HG03060 (cell line): ENCODE measurements at regions not wholly inside any gene's neighbourhood (a gene's known extent, or its start where the extent isn't known, plus 50 kb on each side); places are given as distances from the start of the nearest gene placed in this dataset.
A peak's percentile ranks its signal among the peaks of the same experiment; 100 is the strongest.

Source experiments
- ATAC-seq: cut with Tn5 transposase; IDR thresholded peaks from one replicate; pipeline ENCODE4 v1.9.1; 2021; ENCODE audit warnings: low read depth, moderate number of reproducible peaks; ENCODE audit not compliant: unreplicated experiment

DNA sequence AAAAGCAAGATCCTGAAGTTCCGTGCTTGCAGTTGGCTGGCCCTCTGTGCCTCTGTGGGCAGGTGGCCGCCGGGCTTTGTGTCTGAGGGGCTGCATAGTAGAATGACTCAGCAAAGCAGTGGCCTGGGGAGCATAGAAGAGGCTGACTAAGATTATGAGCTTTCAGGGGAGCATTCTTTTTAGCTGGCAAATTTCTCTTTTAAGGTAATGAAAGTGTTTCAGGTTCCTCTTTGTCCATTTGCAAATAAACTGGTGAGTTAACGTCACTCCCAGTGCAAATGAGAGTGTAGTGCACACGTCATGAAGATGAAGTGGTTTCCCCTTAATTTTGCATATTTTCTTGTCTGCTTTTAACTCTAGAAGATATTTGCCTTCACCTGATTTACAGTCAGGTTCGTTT lies 98.6 kb downstream of the BCL2L11 start:
- peak; percentile 90 for ATAC-seq

DNA sequence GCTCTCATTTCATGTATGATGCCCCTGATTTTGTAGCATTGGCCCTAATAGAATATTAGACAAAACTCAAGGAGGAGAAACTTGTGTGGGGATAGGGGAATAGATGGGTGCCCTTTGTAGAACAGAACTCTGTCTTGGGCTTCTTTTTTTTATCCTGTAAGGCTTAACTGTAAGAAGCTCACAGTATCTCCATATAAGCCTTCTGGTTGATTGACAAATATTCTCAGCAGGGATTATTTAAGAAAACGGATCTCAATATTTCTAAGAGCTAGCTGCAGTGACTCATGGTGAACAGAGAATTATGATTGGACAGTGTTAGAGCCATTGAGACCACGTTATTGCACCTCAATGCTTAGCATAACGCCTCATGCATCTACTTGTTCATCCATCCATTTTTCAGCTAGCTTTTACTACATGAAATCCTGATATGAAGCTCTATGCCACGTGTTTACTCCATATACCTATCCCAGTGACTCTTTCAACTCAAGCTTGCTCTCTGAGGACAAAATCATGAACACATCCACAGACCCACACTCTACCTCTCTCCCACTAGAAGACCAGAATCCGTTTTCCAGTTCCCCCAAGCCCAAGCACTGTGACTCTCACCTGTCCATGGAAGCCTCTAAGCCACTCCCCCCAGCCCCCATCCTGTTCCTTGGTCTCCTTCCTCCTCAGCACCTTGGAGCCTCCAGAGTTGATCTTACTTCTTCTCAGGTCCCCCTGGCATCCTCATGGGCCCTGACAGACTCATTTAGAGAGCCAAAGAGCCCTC lies 99.2 kb downstream of the BCL2L11 start:
- no peak for ATAC-seq

GRCh38 chr2:111220962-111221361 lies 100.2 kb downstream of the BCL2L11 start:
- ATAC-seq: no peak

GRCh38 chr2:111221701-111222100 lies 101.0 kb downstream of the BCL2L11 start:
- ATAC-seq: no peak

DNA sequence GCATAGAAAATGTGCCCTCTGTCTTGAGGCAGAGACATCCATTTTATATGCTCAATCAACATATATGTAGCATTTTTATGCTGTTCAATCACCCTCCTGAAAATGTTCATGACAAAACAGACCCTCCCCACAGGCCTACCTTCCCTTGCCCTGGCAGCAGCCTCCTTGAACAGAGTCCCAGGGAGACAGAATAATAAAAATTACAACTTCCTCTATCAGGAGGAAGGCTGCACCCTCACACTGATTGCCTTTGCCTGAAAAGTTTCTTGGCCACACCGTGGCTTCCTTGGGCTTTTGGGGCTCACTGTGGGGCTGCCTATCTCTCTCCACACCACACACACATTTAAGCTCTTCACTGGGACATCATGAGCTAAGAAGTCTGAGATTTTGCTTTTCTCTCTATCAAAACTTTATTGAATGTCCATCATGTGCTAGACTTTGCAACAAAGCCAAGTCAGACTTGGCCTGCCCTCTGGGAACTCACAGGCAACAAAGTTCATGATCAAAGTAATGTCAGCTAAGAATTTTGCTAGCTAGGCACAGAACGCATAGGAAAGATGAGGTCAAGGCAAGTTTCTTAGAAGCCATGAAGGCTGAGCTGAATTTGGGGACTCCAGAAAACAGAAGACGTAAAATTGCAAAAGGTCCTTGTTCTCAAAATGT lies 101.6 kb downstream of the BCL2L11 start:
- ATAC-seq: no peak

DNA sequence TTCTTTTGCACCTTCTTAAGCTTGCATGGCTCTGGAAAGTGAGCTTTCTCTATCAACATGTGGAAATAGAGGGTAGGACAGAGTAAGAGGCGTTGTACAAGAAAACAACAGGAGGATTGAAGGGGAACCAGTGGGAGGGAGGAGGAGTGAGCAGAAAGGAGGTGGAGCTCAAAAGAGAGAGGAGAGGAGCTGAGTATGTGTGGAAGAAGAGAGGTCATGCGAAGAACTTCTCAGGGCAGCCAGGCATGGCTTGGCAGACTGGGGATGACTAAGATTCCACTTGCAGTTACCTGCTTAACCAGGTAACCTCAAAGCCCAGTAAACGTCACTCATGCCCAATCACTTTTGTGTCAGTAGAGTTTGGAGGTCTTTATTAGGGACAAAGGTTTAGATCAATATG lies 105.1 kb downstream of the BCL2L11 start:
- ATAC-seq: no peak

- ATAC-seq: no peak
Measured at GRCh38 chr2:111226876-111227700, 106.4 kb downstream of the BCL2L11 start.

GRCh38 chr2:111227716-111228141 lies 107.0 kb downstream of the BCL2L11 start:
- ATAC-seq: no peak

DNA sequence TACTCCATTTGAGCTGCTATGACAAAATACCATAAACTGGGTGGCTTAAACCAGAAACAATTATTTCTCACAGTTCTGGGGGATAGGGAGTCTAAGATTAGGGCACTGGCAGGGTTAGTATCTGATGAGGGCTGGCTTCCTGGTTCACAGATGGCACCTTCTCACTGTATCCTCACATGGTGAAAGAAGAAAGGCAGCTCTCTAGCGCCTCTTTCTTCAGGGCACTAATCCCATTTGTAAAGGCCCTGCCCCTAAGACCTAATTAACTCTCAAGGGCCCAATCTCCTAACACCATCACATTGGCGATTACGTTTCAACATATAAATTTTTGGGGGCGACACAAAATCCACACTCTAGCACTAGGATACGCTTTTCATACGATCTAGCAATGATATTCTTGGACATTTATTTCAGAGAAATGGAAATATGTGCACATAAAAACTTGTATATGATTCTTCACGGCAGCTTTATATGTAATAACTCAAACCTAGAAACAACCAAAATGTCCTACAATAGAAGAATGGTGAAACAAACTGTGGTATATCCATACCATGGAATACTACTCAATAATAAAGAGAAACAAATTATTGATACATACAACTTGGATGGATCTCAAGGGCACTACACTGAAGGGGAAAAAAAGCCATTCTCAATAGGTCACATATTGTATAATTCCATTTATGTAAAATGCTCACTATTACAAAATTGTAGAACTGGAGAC lies 111.0 kb downstream of the BCL2L11 start:
- ATAC-seq: no peak

DNA sequence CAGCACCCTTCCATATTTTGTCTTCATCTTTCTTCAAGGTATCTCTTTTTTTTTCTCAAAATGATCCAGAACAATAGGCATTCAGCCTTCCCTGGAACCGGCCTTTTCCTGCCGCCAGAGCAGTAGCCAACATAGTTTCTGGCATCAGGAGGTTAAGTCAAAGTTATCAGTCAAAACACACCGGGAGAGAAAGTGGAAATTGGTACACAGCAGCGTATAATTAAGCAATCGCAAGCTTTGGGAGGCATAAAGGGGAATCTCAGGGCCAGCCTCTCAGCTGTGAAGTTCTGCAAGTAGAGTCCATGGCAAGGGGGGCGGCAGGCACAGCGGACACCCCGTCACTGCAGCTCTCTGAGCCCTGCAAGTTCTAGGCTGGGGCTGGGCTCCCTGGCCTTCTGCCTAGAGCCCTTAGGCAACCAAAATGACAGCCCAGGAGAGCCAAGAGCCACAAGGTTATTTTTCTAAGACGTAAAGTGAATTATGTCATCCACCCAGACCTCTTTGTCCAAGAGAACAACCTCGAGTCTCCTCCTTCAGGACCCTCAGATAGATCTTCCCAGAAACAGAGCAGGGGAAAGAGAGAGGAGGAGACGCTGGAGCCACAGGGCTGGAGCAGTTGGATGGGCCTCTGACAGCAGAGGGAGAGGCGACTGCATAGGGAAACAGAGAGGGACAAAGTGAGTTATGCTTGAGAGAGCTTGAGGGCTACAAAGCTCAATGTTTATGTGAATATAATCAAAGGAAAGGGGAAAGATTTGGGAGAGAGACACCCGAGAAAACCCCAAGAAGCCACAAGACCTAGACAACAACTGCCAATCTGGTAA lies 114.7 kb downstream of the BCL2L11 start:
- ATAC-seq: no peak

DNA sequence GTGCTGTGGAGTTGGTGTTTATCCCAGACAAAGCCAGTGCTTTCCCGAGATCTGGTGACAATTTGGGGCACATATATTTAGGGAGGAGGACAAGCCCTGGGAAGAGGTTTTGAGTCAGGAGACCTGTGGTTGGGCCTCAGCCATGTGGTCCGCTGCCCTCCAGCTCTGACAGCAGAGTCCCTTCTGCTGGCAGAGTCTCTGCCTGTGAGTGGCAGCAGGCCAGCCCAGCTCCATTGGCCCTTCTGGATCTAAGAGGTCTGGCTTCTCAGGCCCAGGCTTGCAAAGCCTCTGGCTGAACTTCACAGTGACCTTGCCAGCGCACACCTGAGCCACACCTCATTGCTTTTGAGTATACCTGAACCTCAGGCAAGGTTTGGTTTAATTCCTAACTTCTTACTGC lies 115.3 kb downstream of the BCL2L11 start:
- no peak for ATAC-seq

- ATAC-seq: no peak
Measured at GRCh38 chr2:111238296-111238695, 117.6 kb downstream of the BCL2L11 start.

GRCh38 chr2:111239107-111239506 lies 118.4 kb downstream of the BCL2L11 start:
- no peak for ATAC-seq

GRCh38 chr2:111239581-111240249 lies 119.0 kb downstream of the BCL2L11 start:
- ATAC-seq: no peak

GRCh38 chr2:111243295-111243694 lies 122.6 kb downstream of the BCL2L11 start:
- ATAC-seq: no peak

- ATAC-seq: no peak
Measured at GRCh38 chr2:111244864-111245263, 124.2 kb downstream of the BCL2L11 start.

GRCh38 chr2:111246620-111247061 lies 125.9 kb downstream of the BCL2L11 start:
- no peak for ATAC-seq

DNA sequence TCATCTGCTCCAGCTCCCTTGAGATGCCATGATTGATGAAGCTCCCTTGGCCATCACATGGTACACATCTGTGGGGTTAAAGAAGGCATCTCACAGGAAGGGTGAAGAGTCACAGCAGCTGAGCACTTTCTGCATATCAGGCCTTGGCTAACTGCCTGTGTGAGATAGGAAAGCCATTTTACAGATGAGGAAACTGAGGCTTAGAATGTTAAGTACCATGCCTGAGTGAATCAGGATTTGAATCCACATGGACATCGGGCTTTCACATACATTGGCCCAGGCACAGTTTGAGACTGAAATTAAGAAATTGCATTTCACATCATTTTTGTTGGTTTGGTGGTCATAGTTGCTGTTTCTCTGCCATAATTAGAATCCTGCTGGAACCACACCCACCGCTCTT lies 126.8 kb downstream of the BCL2L11 start:
- no peak for ATAC-seq

DNA sequence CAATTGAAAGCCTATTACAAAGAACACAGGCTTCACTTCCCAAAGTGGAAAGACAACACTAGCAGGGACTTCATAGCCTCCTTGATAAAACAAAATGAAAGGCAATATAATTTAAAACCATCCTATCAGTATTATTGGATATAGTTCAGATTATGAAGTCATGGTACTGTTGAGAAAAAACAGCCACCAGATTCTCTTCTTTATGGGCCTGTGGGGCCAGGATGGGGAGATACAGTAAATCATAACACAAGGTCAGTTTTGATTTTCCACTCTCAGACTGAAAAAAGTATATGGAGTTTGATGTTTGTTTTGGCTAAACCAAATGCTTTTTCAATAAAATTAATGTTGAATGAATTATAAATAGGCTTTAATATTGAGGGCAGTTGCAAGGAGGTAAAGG lies 129.1 kb downstream of the BCL2L11 start:
- no peak for ATAC-seq
